GM12865 (cell line): ENCODE measurements at regions not wholly inside any gene's neighbourhood (a gene's known extent, or its start where the extent isn't known, plus 50 kb on each side); places are given as distances from the start of the nearest gene placed in this dataset.
"Not testable (repeated sequence)": the region's sequence is repeated elsewhere in the genome, so short reads cannot be mapped to it uniquely, and the experiment has no call there.

ENCODE experiments used
- DNase-seq: peaks from one replicate; pipeline ENCODE4 v3.0.0; 2010; ENCODE audit warnings: low read depth
- H3K4me3 ChIP-seq: 2 replicates; pipeline ENCODE4 v1.5.1; 2011; ENCODE audit warnings: mild to moderate bottlenecking, low read depth, low read length, control low read depth
- TF ChIP-seq, protein P1 (sequence below): IDR thresholded peaks from 2 replicates; pipeline ENCODE4 v1.5.1; 2011; ENCODE audit warnings: low read length, control low read depth, low read depth, inconsistent platforms; ENCODE audit not compliant: insufficient read depth; ENCODE audit errors: missing control alignments

DNA sequence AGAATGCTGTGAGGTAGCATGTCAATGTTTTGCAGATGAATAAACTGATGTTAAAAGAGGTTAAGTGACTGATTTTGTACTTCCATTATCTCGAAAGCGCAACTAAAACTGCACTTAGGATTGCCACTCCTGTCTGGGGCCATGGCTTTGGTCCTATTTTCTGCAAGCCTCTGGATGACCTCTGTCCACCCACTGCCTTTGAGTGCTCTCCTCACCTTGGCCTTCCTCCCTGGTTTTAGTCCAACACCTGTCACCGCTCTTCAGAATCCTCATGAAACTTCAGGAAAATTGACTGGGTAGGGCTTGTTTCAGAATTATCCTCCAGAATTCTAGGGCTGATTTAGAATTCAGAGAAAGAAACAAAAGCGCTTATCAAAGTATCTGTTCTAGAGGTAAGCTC is 51.1 kb upstream of the HNMT start:
- TF ChIP-seq, protein P1, sequence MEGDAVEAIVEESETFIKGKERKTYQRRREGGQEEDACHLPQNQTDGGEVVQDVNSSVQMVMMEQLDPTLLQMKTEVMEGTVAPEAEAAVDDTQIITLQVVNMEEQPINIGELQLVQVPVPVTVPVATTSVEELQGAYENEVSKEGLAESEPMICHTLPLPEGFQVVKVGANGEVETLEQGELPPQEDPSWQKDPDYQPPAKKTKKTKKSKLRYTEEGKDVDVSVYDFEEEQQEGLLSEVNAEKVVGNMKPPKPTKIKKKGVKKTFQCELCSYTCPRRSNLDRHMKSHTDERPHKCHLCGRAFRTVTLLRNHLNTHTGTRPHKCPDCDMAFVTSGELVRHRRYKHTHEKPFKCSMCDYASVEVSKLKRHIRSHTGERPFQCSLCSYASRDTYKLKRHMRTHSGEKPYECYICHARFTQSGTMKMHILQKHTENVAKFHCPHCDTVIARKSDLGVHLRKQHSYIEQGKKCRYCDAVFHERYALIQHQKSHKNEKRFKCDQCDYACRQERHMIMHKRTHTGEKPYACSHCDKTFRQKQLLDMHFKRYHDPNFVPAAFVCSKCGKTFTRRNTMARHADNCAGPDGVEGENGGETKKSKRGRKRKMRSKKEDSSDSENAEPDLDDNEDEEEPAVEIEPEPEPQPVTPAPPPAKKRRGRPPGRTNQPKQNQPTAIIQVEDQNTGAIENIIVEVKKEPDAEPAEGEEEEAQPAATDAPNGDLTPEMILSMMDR, result no peak
- DNase-seq, result no peak
- H3K4me3 ChIP-seq, result no peak overlapping the region

DNA sequence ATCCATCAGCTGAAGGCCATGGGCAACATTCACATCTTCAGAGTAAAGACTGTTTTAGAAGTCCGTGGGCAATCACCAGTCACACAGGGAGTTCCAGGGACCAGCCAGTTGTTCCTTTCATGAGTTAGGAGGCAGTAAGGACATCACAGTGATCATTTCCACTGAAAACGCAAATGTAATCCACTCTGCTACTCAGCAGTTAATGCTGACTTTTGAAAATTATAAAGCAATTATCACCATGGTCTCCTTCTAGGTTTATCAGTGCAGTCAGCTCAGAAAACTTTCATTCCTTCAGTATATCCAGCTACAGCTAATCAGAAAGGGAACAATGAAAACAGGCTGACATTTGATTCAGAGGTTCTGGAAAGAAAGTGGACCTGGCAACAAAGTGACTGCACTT is 50.6 kb upstream of the HNMT start:
- H3K4me3 ChIP-seq, DNase-seq: not testable (repeated sequence)
